H1 (cell line): ENCODE measurements at regions not wholly inside any gene's neighbourhood (a gene's known extent, or its start where the extent isn't known, plus 50 kb on each side); places are given as distances from the start of the nearest gene placed in this dataset.

Experiments
- CEBPB ChIP-seq: IDR thresholded peaks from 2 replicates; pipeline ENCODE4 v1.6.1; 2012; ENCODE audit warnings: low read depth, low read length
- CHD7 ChIP-seq: fragments of 300-600 bp; sonication (generic); IDR thresholded peaks from 2 replicates; pipeline ENCODE4 v1.7.1; 2012; ENCODE audit warnings: low read length, moderate library complexity, mild to moderate bottlenecking, inconsistent platforms; ENCODE audit not compliant: insufficient replicate concordance
- USF2 ChIP-seq: IDR thresholded peaks from 2 replicates; pipeline ENCODE4 v1.6.1; 2011; ENCODE audit warnings: low read length, improper control_type of control experiment

- TF ChIP-seq CHD7 (no peak), CEBPB (no peak), USF2 (no peak)
Measured at GRCh38 chr6:126447367-126447766, 107.5 kb downstream of the CENPW start (continued).
